HG03025 (cell line): ENCODE measurements at regions not wholly inside any gene's neighbourhood (a gene's known extent, or its start where the extent isn't known, plus 50 kb on each side); places are given as distances from the start of the nearest gene placed in this dataset.

Source experiments
- ATAC-seq: cut with Tn5 transposase; IDR thresholded peaks from one replicate; pipeline ENCODE4 v1.9.1; 2021; ENCODE audit warnings: mild to moderate bottlenecking, moderate library complexity; ENCODE audit not compliant: unreplicated experiment, low FRiP score

DNA sequence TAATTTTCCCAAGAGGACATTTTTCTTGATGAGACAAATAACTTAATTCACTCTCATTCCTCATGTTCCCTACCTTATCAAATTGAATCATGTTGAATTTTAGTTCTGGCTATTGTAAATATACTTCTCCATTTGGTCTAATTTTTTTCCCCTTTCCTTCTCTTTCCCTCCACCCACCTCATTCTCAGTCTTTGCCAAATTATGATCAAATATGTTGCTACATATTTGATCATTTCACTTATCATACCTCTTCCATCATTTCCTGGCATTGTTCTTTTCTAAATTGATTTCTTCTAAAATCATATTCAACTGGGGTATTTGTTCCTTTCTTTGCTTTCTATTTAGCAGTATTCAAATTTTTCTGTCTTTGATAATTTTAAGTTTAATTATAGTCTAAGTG is 52.3 kb downstream of the HDGFL1 start:
- no peak for ATAC-seq

- ATAC-seq, result no peak
Observed at GRCh38 chr6:22622351-22622750, 53.0 kb downstream of the HDGFL1 start.

- ATAC-seq, result no peak
Observed at GRCh38 chr6:22622813-22623212, 53.4 kb downstream of the HDGFL1 start.

GRCh38 chr6:22627644-22628043 is 58.3 kb downstream of the HDGFL1 start:
- ATAC-seq, result no peak

GRCh38 chr6:22631091-22631490 is 61.7 kb downstream of the HDGFL1 start:
- no peak for ATAC-seq

DNA sequence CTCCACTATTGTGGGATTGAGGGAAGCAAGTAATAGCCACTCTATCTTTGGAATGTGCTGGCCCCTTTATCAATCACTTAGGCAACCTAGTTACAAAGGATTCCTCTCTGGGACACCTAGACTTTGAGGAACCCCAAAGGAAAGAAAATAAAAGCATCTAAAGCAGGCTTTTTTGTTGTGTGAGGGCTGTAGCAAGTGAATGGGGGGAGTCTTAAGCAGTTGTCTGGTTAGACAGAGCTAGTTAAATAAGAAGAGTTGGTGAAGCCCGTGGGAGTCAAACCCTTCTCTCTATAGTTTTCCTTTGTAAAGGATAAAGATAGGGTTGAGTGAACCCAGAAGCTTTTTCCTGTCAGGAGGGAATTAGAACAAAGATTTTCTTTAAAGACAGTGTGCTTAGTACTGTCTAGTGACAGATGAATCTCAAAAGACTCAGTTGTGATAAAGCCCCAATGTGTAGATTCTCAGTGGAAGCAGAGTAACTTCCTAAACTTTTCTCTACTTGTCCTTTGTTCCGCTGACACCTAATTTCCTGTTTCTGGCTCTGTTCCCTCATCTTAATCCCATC is 63.3 kb downstream of the HDGFL1 start:
- no peak for ATAC-seq

- ATAC-seq, result no peak
Observed at GRCh38 chr6:22636452-22636851, 67.1 kb downstream of the HDGFL1 start.

- no peak for ATAC-seq
Observed at GRCh38 chr6:22637782-22638181, 68.4 kb downstream of the HDGFL1 start.

GRCh38 chr6:22638320-22638719 is 69.0 kb downstream of the HDGFL1 start:
- ATAC-seq, result no peak

- ATAC-seq, result no peak
Observed at GRCh38 chr6:22642254-22642653, 72.9 kb downstream of the HDGFL1 start.

GRCh38 chr6:22643780-22644179 is 74.4 kb downstream of the HDGFL1 start:
- ATAC-seq, result no peak

DNA sequence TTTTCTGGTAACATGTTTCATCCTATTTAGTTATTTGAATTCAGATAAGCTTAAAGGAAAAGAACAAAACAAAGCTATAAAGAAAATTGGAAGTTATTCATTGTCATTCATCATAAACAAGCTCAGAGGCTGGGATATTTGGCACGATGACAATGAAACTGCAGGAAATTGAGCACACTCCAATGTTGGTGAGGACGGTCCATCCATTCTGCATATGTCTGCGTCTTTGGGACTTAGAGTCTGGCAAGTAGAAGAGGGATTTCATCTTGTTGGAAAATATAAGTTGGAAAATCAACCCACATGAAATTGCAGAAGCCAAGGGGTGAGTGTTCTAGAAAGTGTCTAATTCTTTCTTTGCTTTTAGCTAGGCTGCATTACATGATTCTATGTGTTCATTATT is 78.4 kb downstream of the HDGFL1 start:
- no peak for ATAC-seq

DNA sequence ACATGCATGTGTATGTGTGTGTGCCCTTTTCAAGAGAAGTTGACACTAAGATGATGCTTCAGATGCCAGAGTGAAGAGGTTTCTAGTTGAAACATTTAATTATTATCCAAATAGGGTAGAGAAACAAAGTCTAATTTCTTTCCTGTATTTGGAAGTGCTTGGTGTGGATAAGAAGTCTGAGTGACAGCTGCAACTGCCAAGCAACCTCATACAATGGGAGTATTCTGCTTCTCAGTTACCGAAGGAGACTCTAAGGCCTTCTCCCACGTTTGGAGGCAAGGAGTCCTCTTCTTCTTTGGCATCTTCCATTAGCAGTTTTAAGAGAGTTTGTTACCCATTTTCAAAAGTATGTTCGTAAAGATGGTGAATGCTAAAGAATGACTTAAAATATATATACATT is 82.4 kb downstream of the HDGFL1 start:
- ATAC-seq, result no peak

DNA sequence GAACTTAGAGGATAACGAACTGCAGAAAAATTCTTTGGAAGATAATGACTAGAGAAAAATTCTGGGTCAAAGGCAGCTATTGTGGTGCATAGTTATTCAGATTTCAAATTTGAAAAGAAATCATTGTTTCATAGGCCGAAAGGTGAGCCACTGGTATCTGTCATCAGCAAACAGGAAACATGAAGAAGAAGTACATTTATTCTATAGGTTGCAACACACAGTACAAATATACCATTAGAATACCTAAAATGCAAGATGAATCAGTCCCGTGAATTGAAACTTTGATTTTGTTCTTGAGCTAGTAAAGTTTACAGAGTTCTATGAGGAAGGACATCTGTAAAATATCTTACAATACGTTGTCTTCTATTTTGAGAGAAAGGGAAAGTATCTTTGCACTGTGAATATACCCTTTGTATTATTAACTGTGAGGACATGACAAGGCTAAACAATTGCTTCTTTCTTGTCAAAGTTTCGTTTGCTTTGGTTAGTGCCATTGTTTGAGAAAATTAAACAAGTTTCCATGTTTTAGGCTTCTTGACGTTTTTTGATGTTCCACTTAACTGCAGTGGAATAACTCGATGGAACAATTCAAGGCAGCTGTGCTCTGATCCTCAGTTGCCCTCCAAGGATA is 84.7 kb downstream of the HDGFL1 start:
- no peak for ATAC-seq

DNA sequence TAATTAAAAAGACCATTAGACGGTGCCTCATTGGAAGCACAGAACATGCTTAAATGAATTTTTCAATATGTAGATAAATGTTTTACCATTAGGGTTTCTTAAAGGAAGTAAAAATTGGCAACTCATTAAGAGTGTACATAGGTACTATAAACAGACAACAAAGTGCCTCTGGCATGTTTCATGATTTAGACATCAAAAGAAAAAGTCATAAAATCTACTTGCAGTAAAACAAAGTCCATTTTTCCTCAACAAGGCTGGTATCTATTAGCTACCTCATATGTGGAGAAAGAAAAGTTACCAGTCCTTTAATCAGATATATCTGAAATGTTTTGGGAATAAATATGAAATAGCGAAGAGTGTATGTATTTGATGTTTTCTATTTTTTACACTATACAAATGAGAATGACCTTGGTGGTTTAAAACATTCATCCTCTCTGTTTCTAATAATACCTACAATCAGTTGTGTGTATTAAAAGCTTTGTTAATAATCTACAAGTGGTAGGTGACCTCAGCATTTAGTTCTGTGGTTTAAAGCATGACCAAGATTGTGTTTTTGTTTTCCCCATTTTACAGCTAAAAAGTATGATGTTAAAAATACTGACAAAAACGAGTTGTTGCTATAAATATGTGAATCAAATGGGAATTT is 87.5 kb downstream of the HDGFL1 start:
- no peak for ATAC-seq

DNA sequence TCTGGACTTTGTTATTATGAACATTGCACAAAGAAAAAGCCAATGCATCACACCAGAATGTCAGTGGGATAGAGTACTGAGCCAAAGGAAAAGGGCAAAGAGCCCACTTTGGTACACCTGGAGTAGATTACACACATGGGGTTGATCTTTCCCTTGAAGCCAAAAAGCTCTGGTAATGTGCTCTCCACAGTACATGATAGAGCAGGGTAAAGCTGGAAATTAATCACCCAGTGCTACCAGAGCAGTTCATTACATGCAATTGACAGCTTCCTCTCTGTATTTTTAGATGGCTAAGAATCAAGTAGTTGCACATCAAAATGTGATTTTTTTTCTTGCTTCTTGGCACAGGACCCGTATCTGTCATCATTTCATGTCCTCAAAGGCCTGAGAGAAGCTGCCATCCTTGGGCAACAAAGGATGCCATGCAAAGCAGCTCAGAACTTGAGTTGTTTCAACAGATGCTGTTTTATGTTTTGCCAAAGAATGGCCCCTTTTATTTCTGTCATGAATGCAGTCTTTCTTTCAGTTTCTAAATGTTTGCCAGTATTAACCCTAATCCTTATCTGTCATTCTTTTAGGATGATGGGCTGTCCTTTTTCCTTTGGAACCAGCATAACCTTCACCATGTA is 88.1 kb downstream of the HDGFL1 start:
- no peak for ATAC-seq

DNA sequence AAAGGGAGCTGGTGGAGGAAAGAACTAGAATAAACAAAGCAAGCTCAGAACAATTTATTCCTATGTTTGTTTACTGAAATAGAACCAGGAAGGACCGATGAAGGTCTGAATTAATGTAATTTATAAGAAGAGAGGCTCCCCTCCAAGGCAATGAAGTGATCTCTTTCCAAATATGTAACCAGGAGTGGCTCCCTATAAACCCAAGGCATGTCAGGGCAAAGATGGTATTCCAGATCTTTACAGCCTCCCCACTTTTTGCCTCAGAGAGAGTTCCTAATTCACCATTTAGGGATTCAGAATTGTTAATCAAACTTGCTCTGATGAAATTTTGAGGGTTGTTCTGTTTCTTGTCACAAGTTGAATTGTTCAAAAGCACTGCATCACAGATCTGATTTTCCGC is 88.8 kb downstream of the HDGFL1 start:
- no peak for ATAC-seq

DNA sequence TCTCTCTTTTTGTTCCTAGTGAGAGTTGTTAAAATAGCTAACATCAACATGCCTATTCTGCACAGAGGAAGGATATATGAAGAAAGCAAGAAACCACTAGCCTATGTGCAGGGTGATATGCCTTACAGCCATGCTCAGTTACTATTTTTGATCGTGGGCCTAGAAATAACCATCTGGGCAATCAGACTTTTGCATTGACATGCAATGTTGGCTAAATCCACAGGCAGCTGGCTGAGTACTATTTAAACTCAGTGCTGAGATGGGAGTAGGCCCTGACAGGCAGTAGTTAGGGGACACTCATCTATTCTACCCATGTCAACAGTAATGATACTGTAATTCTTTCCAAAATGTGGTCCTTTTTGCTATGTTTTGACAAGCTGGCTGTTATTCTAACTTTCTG is 89.6 kb downstream of the HDGFL1 start:
- no peak for ATAC-seq

- ATAC-seq, result no peak
Observed at GRCh38 chr6:22664968-22665367, 95.6 kb downstream of the HDGFL1 start.

- ATAC-seq, result no peak
Observed at GRCh38 chr6:22666021-22666420, 96.7 kb downstream of the HDGFL1 start.

DNA sequence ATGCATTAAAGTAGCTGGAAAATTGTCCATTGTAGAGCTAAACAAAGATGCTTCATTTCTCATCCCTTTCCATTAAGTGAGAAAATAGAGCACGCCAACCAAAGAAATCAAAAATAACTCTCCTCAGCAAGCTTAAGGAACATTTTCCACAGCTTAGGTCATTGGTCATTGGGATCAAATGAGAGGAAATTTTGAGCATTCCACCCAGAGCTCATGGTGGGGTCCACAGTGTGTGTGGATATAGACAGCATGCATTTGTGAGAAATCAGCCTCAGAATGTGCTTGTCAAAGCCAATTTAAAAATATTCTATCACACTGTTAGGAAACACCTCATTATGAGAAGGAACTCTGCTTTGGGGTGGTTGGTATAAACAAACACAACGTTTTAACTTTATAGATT is 97.2 kb downstream of the HDGFL1 start:
- no peak for ATAC-seq

DNA sequence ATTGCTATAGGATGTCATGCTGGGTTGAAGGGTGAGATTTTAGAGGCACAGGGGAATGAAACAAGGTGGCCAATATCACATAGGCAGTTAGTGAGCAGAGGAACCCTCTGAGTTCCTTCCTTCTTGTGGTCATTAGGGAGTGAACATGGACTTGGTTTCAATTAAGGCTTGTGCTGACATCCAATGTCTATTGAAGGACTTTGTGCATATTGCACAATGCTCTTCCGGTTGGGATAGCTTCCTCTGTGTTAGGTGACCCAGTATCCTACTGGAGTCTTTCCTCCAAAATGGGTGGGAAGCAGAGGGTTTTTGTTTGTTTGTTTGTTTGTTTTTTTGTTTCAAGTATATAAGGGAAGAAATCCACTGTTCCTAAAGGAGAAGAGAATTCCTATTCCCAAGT is 98.5 kb downstream of the HDGFL1 start:
- ATAC-seq, result no peak
